Spleen (tissue), 7 donors: ENCODE measurements at regions not wholly inside any gene's neighbourhood (a gene's known extent, or its start where the extent isn't known, plus 50 kb on each side); places are given as distances from the start of the nearest gene placed in this dataset.

Experiments
- POLR2AphosphoS5 ChIP-seq, 3 donors: sonication (generic); formaldehyde crosslinking; IDR thresholded peaks; one replicate each; pipeline ENCODE4 v1.5.1; 2017; ENCODE audit warnings: antibody characterized with exemption in 3 of 3
- TF ChIP-seq, protein P1 (sequence below), 11 experiments: fragments of 200-600 bp in 7 of 11; fragments of 450-650 bp in 4 of 11; sonication (generic) in 4 of 11; IDR thresholded peaks in 8 of 11; conservative IDR thresholded peaks in 3 of 11; 1 replicate in 7 of 11; 2 replicates in 4 of 11; pipeline versions ENCODE4 v1.4.0 to v1.8.0; 2016 to 2021; ENCODE audit warnings: antibody characterized with exemption in 11 of 11, inconsistent platforms in 4 of 11, mild to moderate bottlenecking in 1 of 11
- donor health status: DM: no; HTN: no; CAD: no; lungs with moderate emphysema.
- donor health status: DM: no; HTN: no; CAD: no.
- donor health status: DM: no; HTN: no; CAD: no.

DNA sequence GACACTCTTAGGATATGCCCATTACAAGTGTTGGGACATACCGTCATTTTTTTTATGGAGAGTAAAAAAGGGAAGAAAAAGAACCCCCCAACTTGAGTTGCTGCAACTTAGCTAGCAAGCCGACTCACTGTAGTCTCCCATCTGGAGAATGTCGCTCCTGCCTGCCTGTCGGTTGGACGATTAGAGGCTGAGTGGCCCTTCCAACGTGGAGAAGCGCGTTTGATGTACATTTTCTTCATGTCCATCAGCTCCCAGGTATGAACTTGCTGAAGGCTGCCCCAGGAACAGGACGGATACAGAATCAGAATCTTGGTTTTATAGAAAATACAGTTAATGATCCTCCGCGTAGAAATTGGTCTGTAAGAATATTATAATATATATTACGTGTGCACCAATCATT lies 189.0 kb upstream of the SOX1 start:
- TF ChIP-seq, protein P1, sequence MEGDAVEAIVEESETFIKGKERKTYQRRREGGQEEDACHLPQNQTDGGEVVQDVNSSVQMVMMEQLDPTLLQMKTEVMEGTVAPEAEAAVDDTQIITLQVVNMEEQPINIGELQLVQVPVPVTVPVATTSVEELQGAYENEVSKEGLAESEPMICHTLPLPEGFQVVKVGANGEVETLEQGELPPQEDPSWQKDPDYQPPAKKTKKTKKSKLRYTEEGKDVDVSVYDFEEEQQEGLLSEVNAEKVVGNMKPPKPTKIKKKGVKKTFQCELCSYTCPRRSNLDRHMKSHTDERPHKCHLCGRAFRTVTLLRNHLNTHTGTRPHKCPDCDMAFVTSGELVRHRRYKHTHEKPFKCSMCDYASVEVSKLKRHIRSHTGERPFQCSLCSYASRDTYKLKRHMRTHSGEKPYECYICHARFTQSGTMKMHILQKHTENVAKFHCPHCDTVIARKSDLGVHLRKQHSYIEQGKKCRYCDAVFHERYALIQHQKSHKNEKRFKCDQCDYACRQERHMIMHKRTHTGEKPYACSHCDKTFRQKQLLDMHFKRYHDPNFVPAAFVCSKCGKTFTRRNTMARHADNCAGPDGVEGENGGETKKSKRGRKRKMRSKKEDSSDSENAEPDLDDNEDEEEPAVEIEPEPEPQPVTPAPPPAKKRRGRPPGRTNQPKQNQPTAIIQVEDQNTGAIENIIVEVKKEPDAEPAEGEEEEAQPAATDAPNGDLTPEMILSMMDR (IDR thresholded peaks at IDR 0.05 in 8 of 11, conservative IDR thresholded peaks at IDR 0.05 in 3 of 11) = no peak
- no peak for TF ChIP-seq POLR2AphosphoS5 (IDR thresholded peaks at IDR 0.05)
